Parathyroid adenoma (tissue), 2 donors: ENCODE measurements at regions not wholly inside any gene's neighbourhood (a gene's known extent, or its start where the extent isn't known, plus 50 kb on each side); places are given as distances from the start of the nearest gene placed in this dataset.

Experiments
- H2AFZ ChIP-seq: fragments of 300-600 bp; sonication (generic); one replicate; pipeline ENCODE4 v1.7.0; 2017; ENCODE audit warnings: antibody characterized with exemption, mild to moderate bottlenecking
- H3K27ac ChIP-seq: fragments of 300-600 bp; sonication (generic); one replicate; pipeline ENCODE4 v1.7.0; 2017
- H3K27me3 ChIP-seq: fragments of 300-600 bp; sonication (generic); one replicate; pipeline ENCODE4 v1.7.0; 2017; ENCODE audit warnings: low read length; ENCODE audit not compliant: control insufficient read depth, insufficient read depth
- H3K36me3 ChIP-seq: fragments of 300-600 bp; sonication (generic); one replicate; pipeline ENCODE4 v1.7.0; 2017; ENCODE audit warnings: low read length; ENCODE audit not compliant: control insufficient read depth, insufficient read depth
- H3K4me1 ChIP-seq: fragments of 300-600 bp; sonication (generic); one replicate; pipeline ENCODE4 v1.7.0; 2017; ENCODE audit warnings: control low read depth
- H3K4me2 ChIP-seq: fragments of 300-600 bp; sonication (generic); one replicate; pipeline ENCODE4 v1.7.0; 2017; ENCODE audit warnings: low read length
- H3K4me3 ChIP-seq: fragments of 300-600 bp; sonication (generic); one replicate; pipeline ENCODE4 v1.7.0; 2017; ENCODE audit warnings: low read depth, low read length
- H3K79me2 ChIP-seq: fragments of 300-600 bp; sonication (generic); one replicate; pipeline ENCODE4 v1.7.0; 2017; ENCODE audit warnings: control low read depth
- H3K9ac ChIP-seq: fragments of 300-600 bp; sonication (generic); one replicate; pipeline ENCODE4 v1.7.0; 2017; ENCODE audit warnings: mild to moderate bottlenecking
- H3K9me3 ChIP-seq: fragments of 300-600 bp; sonication (generic); one replicate; pipeline ENCODE4 v1.7.0; 2017; ENCODE audit warnings: low read length; ENCODE audit not compliant: control insufficient read depth
- TF ChIP-seq, protein P1 (sequence below): fragments of 300-600 bp; sonication (generic); IDR thresholded peaks from one replicate; pipeline ENCODE4 v1.7.0; 2017; ENCODE audit warnings: antibody characterized with exemption, mild to moderate bottlenecking
- donor health status: primary hyperparathyroidism.

DNA sequence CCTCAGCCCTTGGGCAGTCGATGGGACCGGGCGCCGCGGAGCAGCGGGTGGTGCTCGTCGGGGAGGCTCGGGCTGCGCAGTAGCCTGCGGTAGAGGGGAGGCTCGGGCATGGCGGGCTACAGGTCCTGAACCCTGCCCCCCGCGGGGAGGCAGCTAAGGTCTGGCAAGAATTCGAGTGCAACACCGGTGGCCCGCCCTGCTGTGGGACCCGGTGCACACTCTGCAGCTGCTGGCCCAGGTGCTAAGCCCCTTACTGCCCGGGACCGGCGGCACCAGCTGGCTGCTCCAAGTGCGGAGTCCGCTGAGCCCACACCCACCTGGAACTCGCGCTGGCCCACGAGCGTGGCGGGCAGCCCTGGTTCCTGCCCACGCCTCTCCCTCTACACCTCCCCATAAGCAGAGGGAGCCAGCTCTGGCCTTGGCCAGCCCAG, 377.7 kb upstream of the RBMS3 start:
- no peaks in the 10 kb centered on the region for H3K9me3 ChIP-seq
- H2AFZ ChIP-seq, result no peak overlapping the region
- H3K4me3 ChIP-seq, result no peak overlapping the region
- no peak overlapping the region for H3K9ac ChIP-seq
- no peaks in the 10 kb centered on the region for H3K4me1 ChIP-seq
- H3K27me3 ChIP-seq, result no peaks in the 10 kb centered on the region
- H3K36me3 ChIP-seq, result no peaks in the 10 kb centered on the region
- H3K4me2 ChIP-seq, result no peak overlapping the region
- TF ChIP-seq, protein P1, sequence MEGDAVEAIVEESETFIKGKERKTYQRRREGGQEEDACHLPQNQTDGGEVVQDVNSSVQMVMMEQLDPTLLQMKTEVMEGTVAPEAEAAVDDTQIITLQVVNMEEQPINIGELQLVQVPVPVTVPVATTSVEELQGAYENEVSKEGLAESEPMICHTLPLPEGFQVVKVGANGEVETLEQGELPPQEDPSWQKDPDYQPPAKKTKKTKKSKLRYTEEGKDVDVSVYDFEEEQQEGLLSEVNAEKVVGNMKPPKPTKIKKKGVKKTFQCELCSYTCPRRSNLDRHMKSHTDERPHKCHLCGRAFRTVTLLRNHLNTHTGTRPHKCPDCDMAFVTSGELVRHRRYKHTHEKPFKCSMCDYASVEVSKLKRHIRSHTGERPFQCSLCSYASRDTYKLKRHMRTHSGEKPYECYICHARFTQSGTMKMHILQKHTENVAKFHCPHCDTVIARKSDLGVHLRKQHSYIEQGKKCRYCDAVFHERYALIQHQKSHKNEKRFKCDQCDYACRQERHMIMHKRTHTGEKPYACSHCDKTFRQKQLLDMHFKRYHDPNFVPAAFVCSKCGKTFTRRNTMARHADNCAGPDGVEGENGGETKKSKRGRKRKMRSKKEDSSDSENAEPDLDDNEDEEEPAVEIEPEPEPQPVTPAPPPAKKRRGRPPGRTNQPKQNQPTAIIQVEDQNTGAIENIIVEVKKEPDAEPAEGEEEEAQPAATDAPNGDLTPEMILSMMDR, result no peak
- no peaks in the 10 kb centered on the region for H3K79me2 ChIP-seq
- no peak overlapping the region for H3K27ac ChIP-seq

DNA sequence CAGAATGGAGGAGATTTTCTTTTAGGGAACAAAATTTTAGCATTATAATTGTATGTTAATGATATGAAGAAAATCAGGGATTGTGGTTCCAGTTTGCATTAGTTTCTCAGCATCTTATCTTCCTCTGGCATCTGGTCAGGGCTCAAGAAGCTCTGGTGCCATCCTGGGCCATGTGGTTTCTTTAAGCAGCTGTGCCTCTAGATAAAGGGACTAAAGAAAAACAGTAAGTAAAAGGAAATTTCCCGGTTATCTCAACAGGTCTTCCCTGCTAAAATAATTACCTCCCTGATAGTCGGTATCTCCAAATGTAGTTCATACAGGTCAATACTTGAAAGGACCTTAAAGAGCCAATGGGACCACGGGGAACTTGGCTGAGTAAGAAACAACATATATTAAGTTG, 375.1 kb upstream of the RBMS3 start:
- H3K9me3 ChIP-seq, result no peaks in the 10 kb centered on the region
- H3K9ac ChIP-seq, result no peak overlapping the region
- no peak overlapping the region for H3K4me2 ChIP-seq
- no peaks in the 10 kb centered on the region for H3K79me2 ChIP-seq
- no peaks in the 10 kb centered on the region for H3K4me1 ChIP-seq
- H3K27ac ChIP-seq, result no peak overlapping the region
- H3K4me3 ChIP-seq, result no peak overlapping the region
- H2AFZ ChIP-seq, result no peak overlapping the region
- TF ChIP-seq, protein P1, result no peak
- H3K36me3 ChIP-seq, result no peaks in the 10 kb centered on the region
- H3K27me3 ChIP-seq, result no peaks in the 10 kb centered on the region

DNA sequence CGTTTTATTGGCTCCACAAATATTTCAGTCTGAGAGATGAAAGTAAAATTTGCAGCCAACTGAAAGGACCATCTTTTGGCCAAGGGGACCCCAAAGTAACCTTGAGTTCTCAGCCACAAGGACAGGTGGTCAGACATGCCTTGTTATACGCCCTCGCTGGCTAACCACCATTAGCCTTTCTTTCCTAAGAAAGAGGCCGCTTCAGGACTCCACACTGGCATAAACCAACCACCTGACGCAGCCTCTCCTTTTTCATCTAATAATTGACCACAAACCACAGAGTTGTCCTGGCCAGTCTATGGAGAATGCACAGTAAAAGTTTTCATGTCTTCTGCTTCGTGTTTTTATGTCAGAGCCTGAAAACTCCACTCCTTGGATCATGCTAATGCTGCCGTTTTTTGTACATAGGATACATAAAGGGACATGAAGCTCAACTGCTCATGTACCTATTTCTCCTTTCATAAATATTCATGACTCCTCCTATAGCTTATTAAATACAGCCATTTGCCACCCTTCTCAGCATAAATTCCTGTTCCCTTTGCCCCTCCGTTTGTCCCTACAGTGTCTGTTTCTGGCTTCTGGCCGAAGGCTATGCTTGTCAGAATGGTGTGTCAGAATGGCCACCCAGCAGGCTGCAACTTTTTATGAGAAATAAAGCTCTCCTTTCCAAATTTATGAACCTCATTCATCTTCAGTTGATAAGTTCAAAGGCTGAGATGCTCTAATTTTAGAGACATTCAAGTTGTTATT, 374.1 kb upstream of the RBMS3 start:
- TF ChIP-seq, protein P1, result no peak
- H3K9me3 ChIP-seq, result no peaks in the 10 kb centered on the region
- H3K4me1 ChIP-seq, result no peaks in the 10 kb centered on the region
- no peak overlapping the region for H2AFZ ChIP-seq
- no peak overlapping the region for H3K9ac ChIP-seq
- H3K4me3 ChIP-seq, result no peak overlapping the region
- no peaks in the 10 kb centered on the region for H3K27me3 ChIP-seq
- no peak overlapping the region for H3K27ac ChIP-seq
- H3K79me2 ChIP-seq, result no peaks in the 10 kb centered on the region
- H3K36me3 ChIP-seq, result no peaks in the 10 kb centered on the region
- H3K4me2 ChIP-seq, result no peak overlapping the region

DNA sequence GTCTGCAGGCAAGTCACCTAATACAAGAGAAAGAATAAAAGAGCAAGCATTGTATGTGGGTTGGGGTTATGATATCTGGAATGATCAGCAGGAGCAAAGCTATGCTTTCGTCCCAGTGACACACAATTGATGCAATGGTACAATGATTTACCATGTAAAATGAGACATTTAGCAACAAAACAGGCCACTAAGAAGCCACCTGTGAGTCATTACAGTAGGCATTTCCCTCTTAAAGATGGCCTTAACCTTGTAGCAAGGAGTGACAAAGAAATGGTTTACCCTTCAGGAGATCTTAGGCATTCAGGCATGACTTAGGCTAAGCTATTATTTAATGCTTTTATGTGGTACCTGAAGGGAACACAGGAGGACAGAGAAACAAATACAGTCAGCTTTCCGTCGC, 373.3 kb upstream of the RBMS3 start:
- Histone ChIP-seq H3K9ac (no peak overlapping the region), H3K4me1 (no peaks in the 10 kb centered on the region), H2AFZ (no peak overlapping the region), H3K4me3 (no peak overlapping the region), H3K4me2 (no peak overlapping the region), H3K36me3 (no peaks in the 10 kb centered on the region), H3K27me3 (no peaks in the 10 kb centered on the region), H3K27ac (no peak overlapping the region), H3K79me2 (no peaks in the 10 kb centered on the region), H3K9me3 (no peaks in the 10 kb centered on the region)
- TF ChIP-seq, protein P1, result no peak
